GM19455 (cell line): ENCODE measurements at regions not wholly inside any gene's neighbourhood (a gene's known extent, or its start where the extent isn't known, plus 50 kb on each side); places are given as distances from the start of the nearest gene placed in this dataset.
"Not testable (repeated sequence)": the region's sequence is repeated elsewhere in the genome, so short reads cannot be mapped to it uniquely, and the experiment has no call there.

ENCODE experiments used
- ATAC-seq: cut with Tn5 transposase; IDR thresholded peaks from one replicate; pipeline ENCODE4 v1.9.1; 2021; ENCODE audit not compliant: unreplicated experiment

GRCh38 chr5:162209005-162209605 lies 141.5 kb downstream of the GABRG2 start:
- ATAC-seq, result peak; percentile 87

DNA sequence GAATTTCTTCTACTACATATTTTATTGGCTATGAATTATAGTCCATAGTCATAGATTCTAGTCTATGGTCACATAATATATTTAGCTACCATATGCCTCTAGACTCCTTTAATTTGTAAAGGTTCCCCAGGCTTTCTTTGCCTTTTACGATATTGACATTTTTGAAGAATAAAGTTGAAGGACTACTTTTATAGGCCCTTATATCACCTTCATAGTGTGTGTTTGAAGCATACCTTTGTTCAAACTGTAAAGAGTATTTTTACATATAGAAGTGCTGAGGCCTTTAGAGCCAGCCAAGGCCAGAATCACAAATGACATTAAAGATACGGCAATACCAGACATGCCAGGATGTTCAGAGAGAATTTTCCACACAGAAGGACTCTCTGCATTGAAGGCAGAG lies 147.0 kb downstream of the GABRG2 start:
- ATAC-seq, result no peak

DNA sequence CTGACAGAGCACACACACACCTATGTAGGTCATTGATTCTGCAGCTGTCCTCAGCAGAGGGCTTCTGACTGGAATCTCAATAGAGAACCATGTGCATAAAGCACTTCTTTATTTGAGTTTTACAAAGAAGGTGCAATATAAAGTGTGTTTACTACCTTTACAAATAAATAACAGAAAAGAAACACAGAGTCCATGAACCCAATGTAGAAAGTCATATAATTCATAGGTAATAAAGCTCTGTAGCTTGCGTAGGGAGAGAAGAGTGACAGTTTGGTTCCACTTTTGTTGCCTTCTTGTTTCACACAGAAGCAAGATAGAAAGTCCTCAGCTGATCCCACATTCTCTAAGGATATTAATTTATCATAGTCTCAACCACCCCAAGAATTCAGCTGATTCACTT lies 149.5 kb downstream of the GABRG2 start:
- no peak for ATAC-seq

DNA sequence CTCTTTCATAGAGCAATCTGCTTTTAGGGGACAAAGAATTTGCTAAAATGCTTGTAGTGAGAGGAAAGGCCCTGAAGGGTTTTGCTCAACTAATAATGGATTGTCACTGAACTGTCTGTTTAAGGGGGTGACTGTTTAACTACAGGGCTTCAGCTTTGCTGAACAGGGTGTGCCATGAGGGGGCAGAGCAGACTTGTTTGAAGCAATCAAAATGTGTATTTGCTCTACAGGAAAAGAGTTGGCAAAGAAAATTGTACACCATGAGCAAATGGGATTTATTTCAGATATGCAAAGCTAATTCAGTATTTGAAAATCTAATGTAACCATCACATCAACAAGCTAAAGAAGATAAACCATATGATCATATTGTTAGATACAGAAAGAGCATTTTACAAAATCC lies 154.3 kb downstream of the GABRG2 start:
- ATAC-seq, result no peak

DNA sequence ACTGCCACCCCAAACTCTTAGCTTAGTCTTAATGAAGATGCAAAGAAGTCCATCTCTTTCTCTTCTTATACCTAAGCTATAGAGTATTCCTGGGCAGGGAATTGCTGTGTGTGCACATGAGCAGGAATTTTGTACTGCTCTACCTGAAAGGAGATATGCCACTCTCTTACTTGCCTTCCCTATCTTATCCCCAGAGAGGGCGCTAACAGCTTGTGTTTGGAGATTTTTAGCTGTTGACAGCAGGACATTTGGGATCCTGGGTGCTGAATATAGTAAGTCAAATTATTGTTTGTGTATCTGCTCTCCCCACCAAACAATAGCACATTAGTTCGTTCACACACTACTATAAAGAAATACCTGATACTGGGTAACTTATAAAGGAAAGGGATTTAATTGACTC lies 159.5 kb downstream of the GABRG2 start:
- no peak for ATAC-seq

GRCh38 chr5:162230348-162230747 lies 162.8 kb downstream of the GABRG2 start:
- ATAC-seq, result no peak

DNA sequence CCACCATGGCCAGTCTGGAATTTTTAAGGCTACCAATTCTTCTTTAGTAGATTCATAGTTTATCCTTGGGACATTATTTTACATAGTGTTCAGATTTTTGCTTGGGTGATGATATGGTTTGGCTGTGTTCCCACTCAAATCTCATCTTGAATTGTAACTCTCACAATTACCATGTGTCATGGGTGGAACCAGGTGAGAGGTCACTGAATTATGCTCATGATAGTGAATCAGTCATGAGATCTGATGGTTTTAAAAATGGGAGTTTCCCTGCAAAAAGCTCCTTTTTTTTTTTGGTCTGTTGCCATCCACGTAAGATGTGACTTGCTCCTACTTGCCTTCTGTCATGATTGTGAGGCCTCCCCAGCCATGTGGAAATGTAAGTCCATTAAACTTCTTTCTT lies 163.9 kb downstream of the GABRG2 start:
- ATAC-seq, result no peak

DNA sequence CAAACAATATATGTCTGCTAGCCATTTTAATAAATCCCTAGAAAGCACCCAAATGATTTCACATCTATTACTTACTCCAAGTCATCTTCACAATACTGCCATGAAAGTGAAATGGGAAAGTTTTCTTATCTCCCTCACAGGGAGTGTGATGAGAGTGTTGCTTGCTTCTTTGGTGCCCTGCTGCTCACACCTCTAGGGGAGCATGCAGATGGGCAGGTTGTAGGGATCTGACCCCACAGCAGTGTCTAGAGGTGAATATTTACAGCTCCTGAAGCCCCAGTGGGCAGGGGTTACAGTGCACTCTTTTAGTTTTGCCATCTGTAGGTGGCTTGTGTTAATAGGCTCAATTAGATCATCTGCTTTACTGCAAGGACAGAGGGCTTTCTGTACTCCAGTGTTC lies 173.2 kb downstream of the GABRG2 start:
- no peak for ATAC-seq

GRCh38 chr5:162242416-162242815 lies 174.8 kb downstream of the GABRG2 start:
- ATAC-seq, result no peak

GRCh38 chr5:162243651-162244050 lies 176.1 kb downstream of the GABRG2 start:
- ATAC-seq, result no peak

- ATAC-seq, result peak; percentile 63
Measured at GRCh38 chr5:162248107-162248713, 180.6 kb downstream of the GABRG2 start.

DNA sequence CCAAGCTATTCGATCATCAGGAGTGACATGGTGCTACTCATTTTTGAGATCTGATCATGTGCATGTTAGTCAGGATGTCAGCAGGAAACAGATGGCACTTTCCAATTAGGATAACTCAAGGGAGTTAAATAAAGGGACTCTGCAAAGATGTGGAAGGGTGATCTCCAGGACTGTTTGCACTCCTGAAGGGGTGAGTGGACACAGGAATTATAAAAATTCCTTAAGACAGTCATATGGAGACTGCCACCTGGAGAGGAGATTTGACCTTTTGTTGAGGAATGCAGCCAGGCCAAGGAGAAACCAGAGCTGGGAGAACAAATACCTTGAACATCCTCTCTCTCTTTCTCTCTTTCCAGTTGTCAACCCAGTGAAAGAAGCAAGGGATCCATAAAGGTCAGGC lies 189.1 kb downstream of the GABRG2 start:
- no peak for ATAC-seq

DNA sequence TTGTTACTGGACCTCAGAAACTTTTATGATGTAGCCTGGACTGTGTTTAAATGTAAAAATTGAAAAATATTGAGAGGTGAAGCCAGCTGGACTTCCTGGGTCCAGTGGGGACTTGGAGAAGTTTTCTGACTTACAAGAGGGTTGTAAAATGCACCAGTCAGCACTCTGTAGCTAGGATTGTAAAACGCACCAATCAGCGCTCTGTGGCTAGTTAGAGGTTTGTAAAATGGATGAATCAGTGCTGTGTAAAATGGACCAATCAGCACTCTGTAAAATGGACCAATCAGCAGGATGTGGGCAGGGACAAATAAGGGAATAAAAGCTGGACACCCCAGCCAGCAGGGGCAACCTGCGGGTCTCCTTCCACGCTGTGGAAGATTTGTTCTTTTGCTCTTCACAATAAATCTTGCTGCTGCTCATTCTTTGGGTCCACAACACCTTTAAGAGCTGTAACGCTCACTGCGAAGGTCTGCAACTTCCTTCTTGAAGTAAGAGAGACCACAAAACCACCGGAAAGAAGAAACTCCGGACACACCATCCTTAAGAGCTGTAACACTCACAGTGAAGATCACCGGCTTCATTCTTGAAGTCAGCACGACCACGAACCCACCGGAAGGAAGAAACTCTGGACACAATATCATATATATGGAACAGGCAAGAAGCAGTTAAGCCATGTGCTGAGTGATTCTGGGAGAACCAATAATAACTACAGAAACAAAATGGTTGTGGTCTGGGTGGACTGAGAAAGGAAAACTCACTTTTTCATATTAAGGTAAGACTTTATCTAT lies 201.3 kb downstream of the GABRG2 start:
- no peak for ATAC-seq

GRCh38 chr5:162272417-162272816 lies 204.8 kb downstream of the GABRG2 start:
- ATAC-seq, result no peak

DNA sequence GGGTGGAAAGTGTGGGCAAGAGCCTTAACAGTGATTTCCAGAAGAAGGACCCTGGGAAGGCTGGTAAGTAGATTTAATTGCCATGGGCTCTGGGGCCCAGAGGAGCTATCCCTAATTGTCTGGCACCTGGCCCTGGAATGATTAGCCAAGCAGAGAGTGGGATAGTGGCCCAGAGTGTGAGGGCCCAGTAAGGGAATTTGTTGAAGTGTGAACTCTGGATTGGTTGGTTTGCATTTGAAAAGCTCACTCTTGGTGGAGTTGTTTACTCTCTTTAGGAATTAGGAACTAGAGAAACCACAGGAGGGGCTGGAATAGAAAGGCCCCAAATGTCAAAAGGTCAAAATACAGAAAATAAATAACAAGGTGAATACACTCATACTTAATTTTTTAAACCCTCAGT lies 207.1 kb downstream of the GABRG2 start:
- no peak for ATAC-seq

GRCh38 chr5:162275387-162275786 lies 207.8 kb downstream of the GABRG2 start:
- ATAC-seq, result not testable (repeated sequence)

DNA sequence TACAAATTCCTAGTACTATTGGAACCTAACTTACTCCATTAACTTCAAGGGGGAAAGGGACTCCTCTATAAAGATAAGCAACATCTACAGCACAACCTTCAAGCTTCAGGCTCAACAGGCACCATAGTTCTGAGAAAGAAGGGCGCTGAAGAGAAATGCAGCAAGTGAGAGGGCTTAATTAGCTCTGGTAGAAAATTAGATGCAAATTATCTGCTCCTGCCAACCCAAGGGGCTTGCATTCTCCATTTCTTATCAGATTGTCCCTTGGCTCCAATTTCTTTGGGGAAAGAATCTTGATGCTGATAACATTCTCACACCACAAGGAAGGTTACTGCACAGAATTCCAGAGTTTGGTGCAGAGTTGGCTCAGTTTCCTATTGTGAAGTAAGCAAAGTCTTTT lies 214.6 kb downstream of the GABRG2 start:
- ATAC-seq, result no peak

GRCh38 chr5:162283609-162284008 lies 216.0 kb downstream of the GABRG2 start:
- no peak for ATAC-seq

DNA sequence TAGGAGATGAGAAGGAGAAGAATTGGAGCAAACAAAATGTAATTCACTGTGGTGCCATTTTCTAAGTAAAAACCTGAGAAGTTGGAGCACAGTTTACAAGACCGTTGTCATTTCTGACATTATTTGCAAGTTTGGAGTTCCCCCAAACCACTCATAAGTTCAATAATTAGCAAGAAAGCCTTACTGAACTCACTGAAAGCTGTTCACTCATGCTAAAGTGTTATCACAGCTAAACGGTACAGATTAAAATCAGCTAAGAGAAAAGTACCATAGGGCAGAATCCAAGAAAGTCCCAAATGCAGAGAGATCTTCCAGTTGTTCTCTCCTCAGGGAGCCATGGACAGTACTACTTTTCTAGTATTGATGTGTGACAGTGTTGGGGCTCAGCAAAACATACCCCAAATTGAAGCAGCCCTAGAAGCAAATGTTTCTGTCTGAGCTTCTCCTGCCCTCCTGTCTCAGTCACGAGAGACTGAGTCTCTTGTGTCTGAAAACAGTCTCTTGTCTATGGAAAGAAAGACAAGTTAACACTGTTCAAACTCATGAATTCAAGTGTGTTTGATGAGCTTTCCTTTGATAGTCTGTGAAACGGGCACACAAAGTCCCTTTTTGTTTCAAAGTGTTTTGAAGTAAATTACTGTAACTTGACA lies 221.2 kb downstream of the GABRG2 start:
- ATAC-seq, result peak; percentile 48

DNA sequence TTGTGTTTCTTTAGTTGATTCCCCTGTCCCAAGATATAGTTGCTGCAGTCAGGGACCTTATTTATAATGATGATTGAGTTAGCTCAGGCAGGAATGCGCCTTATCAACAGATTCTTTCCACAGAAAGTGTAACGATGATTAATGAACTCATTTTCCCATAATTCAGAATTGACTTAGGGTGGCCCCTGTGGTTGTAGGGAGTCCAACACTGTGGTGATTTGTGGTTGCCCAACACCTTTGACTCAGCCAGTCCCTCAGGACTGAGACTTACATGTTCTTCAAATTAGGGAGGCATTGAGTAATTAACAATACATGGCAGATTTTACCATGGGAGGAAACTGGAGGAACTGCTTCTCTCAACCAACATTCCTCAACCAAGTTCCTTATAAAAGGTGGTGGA lies 221.9 kb downstream of the GABRG2 start:
- ATAC-seq, result no peak

GRCh38 chr5:162299793-162300192 lies 232.2 kb downstream of the GABRG2 start:
- ATAC-seq, result no peak

DNA sequence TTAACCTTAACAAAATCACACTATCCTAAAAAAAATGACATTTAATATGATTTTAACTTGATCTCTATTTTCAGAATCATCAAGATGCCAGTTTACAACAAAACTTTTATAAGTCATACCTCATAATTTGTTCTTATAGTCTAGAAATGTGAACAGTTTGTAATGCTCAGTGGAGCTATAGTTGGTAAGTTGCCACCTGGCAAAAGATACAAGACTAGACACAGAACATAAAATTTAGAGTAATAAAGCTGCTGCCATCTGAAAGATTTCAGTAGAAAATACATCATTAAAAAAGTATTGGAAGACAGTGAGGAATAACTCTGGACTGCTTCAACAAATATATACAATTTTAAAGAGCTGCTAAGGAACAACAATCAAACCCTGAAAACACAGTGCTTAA lies 233.8 kb downstream of the GABRG2 start:
- ATAC-seq, result no peak
